Superior temporal gyrus (tissue), 1 donor: ENCODE measurements at regions not wholly inside any gene's neighbourhood (a gene's known extent, or its start where the extent isn't known, plus 50 kb on each side); places are given as distances from the start of the nearest gene placed in this dataset.
A peak's percentile ranks its signal among the peaks of the same experiment; 100 is the strongest.

ENCODE experiments used
- DNase-seq: peaks from one replicate; pipeline ENCODE4 v3.0.0-alpha.2; 2016; ENCODE audit errors: extremely low spot score

DNA sequence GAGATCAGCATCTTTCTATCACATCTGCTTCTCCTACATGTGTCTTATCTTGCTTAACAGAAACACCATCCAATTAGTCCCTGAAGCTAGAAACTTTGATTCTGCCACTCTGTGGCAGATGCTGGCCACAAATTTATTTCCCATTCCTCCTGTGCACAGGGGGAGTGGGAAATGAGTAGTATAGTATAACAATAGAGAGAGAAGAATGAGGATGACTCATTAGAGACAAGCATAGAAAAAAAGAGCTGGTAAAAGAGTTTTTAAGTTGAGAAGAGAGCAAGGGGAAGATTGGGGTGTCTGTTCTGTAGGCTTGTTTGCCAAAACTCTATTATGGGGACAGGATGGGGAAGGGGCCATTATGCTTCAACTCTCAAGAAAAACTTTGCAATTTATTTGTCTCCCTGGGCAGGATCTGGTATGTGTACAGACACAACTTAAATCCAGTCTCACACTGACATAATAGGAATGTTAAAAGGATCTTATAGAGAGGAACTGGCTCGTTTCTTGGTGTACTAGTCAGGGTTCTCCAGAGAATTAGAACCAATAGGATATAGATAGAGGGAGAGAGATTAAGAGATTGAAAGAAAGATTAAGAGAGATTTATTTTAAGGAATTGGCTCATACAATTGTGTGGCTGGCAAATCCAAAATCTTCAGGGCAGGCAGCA is 142.6 kb upstream of the CPSF6 start:
- no peak for DNase-seq

DNA sequence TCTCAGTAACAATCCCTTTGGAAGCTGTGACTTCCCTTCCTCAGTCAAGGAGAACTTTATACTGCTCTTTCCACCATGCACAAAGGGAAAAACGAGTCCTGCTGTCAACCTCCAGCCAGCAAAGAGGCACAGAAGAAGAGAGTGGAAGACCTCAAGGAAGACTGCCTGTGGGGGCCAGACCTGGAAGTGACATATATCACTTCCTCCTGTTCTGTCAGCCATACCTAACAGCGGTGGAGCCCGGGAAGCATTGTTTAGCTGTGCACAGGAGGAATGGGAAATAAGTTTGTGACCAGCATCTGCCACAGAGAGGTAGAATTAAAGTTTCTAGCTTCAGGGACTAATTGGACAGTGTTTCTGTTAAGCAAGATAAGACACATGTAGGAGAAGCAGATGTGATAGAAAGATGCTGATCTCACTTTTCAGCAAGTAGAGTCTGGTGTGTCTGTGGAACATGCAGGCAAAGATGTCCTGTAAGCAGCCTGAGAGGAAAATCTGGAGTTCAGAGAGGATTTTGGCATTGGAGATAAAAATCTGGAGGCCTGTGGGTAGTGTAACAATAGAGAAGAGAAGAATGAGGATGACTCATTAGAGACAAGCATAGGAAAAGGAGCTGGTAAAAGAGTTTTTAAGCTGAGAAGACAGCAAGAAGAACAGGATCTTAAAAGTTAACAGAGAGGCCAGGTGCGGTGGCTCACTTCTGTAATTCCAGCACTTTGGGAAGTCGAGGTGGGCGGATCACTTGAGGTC is 141.6 kb upstream of the CPSF6 start:
- peak; percentile 19 for DNase-seq

DNA sequence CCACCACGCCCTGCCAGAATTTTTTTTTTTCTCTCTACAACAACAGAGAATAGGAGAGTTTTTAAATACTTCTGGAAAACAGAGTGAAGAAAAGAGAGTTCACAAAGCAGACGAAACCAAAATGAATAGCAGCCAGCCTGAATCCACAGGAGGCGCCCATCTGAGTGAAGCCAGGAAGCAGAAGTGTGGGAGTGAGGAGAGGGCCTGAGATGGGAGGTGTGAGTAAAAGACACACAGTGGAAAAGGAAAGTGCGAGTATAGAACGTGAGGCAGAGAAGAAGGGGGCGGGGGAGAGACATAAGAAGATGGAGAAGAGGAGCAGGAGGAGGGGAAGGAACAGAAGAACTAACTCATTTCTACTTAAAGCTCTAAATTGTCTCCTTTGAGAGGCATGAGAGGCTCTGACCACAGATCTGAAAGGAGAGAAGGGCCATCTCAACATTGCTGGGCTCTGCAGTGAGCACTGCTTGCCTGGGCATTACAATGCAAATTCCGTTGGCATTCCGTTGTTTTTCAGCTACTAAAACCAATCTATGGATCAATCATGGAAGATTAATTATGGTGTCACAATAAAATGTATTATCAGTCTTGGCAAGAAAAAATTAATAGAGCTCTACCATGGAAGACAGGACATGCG is 140.1 kb upstream of the CPSF6 start:
- no peak for DNase-seq

DNA sequence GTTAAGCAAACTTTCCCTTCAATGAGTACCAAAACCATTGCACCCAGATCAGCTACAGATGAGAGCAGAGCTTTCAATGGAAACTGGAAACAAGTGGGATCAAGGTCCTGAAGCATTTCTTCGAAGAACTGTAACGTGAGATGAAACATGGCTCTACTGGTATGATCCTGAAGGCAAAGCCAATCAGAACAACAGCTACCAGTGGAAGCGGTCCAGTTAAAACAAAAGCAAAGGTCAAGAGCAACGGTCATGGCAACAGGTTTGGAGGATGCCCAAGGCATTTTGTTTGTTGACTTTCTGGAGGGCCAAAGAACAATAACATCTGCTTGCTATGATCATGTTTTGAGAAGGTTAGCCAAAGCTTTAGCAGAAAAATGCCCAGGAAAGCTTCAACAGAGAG is 137.9 kb upstream of the CPSF6 start:
- DNase-seq = no peak

DNA sequence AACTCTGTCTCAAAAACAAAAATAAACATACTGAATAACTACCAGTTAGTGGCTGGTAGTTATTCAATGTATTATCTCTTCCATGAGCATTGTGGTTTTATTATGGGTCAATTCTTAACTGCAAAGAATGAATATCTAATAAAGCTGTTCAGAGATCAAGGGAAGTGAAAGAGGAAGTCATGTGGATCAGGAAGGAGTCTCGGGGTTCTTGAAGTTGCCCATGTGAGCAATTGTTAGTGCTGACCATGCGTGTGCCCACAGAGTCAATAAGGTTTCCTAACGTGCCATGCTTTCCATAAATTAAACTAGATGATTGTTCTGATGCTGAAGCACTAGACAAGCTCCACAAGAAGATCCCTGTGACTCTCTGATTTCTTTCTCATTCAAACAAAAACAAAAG is 136.5 kb upstream of the CPSF6 start:
- no peak for DNase-seq

DNA sequence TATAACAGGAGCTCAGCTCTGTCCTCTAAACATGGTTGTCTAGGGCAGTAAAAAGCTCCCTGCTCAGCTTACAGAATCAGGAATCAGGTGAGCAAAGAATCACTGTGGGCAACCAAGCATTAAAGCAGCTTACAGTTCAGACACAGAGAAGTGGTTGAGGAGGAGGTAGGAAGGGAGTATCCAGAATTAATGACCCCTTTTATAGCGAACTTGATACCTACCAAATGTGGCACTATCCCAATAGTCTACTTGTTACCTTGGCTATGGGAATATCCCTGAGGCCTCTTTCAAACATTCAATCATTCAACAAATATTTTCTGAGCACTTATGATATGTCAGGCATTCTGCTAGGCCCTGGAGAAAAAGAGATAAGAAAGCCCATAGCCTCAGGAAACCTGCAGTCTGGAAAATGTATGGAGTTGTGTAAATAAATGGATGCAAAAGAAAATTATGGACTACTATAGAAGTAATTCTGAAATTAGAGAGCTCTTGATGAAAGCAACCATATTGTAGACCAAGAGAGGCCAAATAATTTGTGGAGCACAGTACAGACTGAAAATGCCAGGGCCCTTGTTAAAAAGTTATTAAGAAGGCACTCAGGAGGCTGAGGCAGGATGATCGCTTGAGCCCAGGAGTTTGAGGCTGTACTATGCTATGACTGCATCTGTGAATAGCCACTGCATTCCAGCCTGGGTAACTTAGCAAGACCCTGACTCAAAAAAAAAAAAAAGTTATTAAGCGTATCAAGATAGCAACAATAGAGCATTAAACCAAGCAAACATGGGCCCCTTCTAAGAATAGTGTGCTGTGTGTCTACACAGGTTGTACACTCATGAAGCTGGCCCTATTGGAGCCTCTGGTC is 134.0 kb upstream of the CPSF6 start:
- DNase-seq = no peak

DNA sequence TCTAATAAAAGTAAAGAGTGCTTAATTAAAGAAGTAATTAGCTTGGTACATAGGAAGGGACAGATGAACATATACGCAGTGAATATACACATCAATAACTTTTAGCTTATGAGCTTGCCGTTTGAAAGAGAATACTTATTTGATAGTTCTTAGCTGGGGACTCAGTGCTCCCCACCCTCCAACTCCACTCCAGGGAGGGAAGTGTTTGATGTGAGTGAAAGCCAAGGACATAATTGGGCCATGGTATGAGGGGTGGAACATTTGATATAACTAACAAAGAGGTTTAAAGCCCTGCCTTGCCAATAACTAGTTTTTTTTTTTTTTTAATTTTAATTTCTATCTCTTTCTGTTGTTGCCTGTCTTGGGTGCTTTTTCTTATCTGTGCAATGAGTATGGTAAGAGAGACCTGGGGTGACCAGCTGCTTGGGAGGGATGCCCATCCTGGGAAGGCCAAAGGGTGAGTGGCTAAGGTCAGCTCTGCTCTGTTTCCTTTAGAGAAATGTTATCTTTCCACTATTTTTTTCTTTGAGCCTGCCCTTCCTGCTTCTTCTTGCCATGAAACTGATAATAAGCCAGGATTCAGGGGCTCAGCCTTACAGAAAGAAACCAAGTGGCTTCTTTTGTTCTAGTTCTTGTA is 132.8 kb upstream of the CPSF6 start:
- DNase-seq = no peak

DNA sequence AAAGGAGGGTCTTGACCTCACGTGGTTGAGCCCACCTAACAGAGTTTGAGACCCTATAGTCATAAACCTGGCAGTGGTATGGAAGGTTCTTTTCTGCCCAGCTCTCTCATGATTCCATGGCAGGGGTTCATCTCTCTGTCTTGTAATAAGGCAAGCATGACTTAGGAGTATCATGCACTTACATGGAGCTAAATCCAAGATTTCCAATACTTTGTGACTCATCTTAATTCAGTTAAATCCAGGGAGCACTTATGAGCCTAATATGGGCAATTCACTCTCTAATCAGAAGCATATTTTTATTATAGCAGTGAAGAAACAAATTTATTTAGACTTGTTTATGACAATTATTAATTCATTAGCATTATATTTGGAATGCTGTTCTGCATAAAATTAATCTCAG is 131.8 kb upstream of the CPSF6 start:
- no peak for DNase-seq

DNA sequence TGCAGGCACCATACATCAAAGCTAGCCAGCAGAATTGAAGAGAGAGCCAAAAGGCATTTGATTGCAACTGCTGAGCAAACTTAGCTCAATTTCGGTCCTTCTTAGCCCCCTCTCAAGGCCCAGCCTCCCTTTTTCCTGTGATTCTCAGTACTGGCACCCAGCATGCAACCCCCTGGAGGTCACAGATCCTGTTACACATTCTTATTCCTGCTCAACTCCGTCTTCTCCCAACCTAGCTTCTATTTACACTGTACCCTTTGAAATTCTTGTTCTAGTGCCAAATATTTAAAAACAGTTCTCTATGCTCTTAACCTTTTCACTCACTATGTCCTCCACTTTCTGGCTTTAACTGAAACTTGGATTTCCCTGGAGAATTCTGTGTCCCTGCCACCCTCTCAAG is 131.3 kb upstream of the CPSF6 start:
- DNase-seq = no peak

DNA sequence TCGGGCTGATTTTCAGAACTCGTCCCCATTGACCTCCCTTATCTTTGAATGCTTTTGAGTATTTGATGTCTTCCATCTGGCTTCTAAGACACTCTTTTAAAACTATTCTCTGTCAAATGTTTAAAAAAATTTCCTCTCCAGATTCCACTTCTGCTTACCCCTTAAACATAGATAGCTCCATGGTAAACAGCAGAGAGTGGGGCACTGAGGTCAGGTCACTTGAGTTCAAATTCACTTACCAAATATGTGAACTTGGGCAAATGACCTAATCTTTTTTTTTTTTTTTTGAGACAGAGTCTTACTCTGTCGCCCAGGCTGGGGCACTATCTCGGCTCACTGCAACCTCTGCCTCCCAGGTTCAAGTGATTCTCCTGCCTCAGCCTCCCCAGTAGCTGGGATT is 126.8 kb upstream of the CPSF6 start:
- DNase-seq = no peak

DNA sequence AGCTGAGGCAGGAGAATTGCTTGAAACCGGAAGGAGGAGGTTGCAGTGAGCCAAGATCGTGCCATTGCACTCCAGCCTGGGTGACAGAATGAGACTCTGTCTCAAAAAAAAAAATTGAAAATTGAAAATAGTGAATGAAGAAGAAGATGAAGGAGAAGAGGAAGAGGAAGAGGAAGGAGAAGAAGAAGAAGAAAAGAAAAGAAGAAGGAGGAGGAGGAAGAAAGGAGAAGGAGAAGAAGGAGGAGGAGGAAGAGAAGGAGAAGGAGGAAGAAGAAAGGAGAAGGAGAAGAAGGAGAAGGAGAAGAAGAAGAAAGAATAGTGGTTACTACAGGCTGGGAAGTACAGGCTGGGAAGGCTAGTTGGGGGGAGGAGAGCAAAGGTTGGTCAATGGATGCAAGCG is 124.3 kb upstream of the CPSF6 start:
- DNase-seq = no peak

DNA sequence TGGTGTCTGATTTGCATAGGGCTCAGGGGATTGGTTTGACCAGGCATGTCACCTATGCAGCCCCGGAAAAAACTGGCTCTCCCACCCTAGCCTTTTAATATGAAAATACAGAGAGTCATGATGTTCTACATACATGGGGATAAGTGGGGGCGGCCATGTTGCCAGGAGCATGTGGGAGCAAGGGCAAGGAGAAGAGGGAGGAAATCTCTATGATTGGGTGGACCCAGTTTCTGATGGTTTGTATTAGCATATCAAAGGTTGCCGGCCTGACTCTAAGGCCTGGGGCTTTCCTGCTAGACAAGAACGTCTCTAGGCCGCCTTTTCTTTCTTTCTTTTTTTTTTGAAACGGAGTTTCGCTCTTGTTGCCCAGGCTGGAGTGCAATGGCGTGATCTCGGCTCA is 123.4 kb upstream of the CPSF6 start:
- DNase-seq = no peak

DNA sequence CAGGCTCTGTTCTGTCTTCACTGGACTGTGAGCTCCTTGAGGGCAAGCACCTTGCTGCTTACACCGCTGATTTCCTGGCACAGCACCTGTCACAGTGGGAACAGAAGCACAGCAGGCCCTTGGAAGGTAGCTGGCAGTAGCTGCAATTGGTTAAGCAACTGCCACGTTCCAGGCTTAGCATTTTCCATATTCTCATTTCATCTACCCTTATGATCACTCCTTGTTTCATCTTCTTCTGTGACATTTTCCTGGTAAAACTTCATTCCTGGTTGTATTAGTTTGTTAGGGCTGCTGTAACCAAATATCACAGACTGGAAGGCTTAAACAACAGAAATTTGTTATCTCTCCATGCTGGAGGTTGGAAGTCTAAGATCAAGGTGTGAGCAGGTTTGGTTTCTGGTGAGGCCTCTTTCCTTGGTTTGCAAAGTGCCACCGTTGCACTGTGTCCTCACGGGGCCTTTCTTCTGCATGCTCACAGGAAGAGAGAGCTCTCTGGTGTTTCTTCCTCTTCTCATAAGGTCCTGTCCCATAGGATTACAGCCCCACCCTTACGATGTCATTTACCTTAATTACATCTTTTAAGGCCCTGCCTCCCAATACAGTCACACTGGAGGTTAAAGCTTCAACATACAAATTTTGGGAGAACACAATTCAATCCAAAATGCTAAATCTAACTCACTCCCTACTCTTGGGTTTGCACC is 121.7 kb upstream of the CPSF6 start:
- no peak for DNase-seq

DNA sequence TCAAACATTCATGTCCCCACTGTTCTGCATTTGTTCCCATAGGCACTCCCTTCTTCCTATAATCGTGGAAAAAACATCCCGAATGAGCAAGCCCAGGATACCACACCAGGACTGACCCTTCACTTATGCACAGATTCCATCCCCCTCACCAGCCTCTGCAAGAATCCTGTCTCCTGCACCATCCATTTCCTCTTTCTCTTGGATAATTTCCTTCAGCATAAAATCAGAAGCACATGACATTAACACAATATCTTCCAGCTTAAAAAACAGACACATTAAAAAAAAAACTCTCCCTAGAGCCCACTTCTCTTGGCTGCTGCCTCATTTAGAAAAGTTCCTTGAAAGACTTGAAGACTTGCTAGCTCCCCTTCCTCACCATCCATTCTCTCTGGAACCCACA is 120.9 kb upstream of the CPSF6 start:
- no peak for DNase-seq

DNA sequence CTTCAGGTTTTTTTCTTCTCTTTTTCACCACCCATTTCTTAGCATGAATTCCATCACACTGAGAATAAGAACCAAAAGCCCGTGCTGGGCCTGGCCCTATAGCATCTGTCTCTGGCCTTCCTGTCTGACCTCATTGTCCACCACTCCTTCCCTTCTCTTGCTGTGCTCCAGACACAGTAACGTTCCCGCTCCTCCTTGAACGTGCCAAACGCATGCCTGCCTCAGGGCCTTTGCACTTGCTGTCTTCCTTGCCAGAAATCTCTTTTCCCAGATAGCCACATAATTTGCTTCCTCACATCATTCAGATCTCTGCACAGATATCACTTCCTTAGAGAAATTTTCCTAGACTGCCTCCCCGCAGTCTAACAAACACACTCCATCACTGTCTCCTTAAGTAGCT is 119.6 kb upstream of the CPSF6 start:
- DNase-seq = no peak

DNA sequence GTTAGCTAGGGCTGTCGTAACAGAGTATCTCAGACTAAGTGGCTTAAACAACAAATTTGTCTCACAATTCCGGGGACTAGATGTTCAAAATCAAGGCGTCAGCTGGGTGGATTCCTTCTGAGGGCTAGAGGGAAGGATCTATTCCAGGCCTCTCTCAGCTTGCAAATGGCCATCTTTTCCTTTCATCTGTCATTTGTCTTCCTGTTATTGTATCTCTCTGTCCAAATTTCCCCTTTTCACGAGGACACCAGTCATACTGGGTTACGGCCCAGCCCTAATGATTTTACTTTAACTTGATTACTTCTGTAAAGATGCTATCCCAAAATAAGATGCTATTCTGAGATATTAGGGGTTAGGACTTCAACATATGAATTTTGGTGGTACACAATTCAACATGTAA is 119.0 kb upstream of the CPSF6 start:
- DNase-seq = no peak

DNA sequence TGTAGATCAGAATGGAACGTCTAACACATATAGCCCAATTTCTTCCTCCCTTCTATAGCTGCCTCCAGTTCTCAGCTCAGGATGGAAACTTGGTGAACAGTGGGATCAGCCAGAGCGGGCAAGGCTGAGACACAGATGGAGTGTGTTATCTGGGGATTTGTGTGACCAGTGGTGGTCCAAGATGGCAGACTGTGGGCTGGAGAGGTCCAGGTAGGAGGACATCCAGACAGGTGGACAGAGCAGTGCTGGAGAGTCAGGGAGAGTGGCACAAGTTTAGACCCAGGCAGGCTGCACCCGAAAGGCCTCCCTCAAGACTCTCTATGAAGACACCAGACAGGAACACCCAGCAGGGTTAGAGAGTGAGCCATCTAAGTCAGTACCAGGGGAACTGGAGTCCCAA is 116.1 kb upstream of the CPSF6 start:
- no peak for DNase-seq

DNA sequence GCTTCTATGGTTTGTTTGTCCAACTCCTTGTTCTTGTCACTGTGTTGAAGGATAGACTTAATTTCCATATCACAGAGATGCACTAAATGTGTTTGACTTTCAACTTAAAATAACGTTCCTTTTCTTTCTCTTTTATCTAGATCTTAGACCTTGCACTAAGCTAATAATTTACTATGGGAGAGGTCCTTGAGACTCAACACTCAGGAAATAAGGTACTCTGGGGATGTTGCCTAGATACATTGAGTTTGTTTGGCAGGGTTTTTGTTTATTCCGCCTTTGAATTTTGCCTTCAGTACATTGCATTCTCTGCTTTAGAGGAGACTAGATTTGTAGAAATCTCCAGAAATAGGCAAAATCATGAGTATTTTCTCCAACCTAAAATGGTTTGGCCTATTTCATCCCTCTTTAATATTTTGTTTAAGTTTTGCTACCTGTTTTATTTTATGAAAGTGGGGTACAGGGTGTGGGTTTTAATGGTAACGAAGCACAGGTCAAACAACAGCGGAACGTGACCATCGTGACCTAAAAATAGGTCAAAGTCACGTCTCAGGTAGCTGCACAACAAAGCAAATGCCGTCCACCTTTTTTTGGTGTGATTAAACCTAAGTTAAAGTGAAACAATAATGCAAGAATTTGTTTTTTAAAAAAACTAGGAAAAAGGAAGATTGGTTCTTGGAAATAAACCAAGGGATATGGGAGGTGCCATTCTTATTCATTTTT is 115.3 kb upstream of the CPSF6 start:
- no peak for DNase-seq

DNA sequence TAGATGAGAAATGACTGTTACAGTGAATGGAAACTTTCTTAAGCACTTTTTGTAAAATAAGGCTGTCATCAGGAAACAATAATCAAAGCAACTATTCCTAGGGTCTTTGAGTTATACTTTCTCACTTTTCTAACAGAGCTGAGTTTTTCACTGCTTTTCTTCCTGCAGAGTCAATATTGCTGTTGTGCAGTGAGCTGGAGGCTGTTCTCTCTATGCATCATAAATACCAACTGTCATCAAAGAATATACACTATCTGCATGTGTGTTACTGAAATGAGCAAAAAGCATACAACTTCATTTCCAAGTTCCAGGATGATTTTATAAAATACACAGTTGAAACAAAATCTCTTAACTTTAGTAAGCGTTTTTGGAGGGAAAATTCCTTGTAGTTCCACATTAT is 110.4 kb upstream of the CPSF6 start:
- no peak for DNase-seq

DNA sequence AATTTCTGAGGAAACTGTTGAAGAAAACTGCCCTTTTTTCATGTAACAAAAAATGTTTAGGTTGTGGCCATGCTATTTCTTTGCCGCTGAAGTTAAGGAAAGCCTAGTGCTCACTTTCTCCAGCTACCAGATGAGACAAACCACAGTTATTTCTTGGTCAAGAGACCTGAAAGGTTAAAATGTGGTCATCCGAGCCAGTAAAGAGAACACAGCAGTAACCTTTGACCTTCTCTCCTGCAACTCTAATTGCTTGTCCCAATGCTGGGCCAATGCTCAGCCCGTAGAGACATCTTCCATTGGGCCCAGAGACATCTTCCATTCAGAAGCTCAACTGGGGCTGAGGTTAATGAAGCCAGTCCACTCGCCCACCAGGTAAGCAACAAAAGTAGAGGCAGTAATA is 109.8 kb upstream of the CPSF6 start:
- DNase-seq = no peak

DNA sequence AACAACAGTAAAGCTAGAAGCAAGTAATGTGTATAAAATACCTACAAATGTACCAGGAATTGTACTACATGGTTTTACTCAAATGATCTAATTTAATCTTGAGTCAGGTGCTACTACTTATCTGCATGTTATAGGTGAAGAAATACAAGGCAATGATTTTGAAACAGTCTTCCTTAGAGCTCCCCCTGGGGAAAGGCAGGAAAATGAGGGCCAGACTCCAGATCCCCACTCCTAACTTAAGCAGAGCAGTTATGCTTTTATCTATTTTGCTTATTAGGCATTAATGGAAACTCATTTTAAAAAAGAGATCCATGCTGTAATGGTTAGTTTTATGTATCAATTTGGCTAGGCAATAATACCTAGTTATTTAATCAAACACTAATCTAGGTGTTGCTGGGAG is 109.3 kb upstream of the CPSF6 start:
- DNase-seq = no peak
